ENCODE measurements at regions not wholly inside any gene's neighbourhood (a gene's known extent, or its start where the extent isn't known, plus 50 kb on each side); places are given as distances from the start of the nearest gene placed in this dataset.

DNA sequence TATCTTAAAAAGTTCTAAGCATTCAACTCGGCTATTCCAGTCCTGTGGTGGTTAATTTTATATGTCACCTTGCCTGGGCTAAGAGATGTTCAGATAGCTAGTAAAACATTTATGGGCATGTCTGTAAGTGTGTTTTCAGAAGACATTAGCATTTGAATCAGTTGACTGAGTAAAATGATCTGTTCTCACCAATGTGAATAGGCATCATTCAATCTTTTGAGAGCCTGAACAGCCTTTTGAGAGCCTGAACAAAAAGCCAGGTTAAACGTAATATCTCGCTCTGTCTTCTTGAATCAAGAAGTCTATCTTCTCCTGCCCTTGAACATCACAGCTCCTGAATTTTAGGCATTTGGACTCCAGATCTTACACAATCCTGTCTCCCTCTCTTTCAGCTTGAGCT lies 1266.1 kb downstream of the LRFN5 start:
- DNase-seq (ENCODE audit: extremely low read depth in 1 of 2, low read depth in 1 of 2): no peak

DNA sequence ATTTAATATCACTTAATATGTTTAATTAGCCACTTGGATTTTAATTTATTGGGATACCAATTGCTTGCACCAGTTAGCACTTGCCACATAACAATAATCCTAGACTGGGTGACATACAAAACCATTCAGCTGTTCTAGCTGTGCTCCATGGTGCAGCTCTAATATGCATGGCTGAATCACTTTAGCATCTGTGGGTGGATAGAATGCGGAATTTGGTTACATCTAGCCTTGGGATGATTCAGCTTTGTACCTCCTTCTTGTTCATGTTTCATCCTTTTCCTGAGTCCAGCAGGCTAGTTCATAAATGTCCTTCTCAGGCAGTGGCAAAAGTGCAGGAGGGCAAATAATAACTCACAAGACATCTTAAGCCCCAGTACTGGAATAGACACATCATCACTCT lies 1263.0 kb downstream of the LRFN5 start:
- DNase-seq (ENCODE audit: extremely low read depth in 1 of 2, low read depth in 1 of 2): no peak

- no peak for DNase-seq (ENCODE audit: extremely low read depth in 1 of 2, low read depth in 1 of 2)
Measured at GRCh38 chr14:42862114-42862513, 1255.4 kb downstream of the LRFN5 start.

GRCh38 chr14:42860371-42860770 lies 1253.7 kb downstream of the LRFN5 start:
- DNase-seq (ENCODE audit: extremely low read depth in 1 of 2, low read depth in 1 of 2): no peak

DNA sequence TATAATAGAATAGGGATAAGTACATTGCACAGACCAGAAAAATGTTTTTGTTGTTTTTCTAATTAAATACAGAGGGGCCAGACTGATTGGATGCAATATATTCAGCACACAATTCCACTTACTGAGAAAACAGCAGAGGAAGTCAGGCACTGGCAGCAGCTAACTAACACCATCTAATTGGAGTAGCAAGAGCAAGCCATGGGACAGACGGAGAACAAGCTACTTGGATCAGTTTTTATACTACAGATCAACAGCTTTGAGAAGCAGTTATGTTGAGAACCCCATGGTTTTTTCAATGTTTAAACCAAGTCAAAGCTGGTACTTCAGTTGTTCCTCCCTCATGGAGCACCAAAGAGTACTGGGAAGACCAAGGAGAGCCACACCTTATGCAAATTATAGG lies 1249.4 kb downstream of the LRFN5 start:
- DNase-seq (ENCODE audit: extremely low read depth in 1 of 2, low read depth in 1 of 2): no peak

DNA sequence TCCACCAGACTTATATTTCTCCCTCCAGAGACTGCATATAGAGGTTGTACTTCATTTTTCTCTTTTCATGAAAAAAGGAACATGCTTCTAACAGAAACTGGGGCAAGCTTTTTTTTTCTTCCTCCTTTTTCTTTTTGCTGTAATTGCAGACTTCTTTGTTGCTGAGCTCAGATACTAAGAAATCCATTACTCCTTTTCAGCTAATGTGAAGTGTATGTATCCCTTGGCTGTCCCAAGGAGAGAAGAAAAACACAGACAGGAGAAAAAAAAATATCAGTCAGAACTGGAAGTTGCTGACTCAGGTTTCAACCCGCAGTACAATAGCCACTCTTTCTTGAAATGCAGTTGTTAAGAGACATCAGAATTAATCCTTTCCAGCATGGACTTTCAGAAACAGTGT lies 1248.4 kb downstream of the LRFN5 start:
- no peak for DNase-seq (ENCODE audit: extremely low read depth in 1 of 2, low read depth in 1 of 2)

GRCh38 chr14:42854061-42854460 lies 1247.4 kb downstream of the LRFN5 start:
- no peak for DNase-seq (ENCODE audit: extremely low read depth in 1 of 2, low read depth in 1 of 2)

DNA sequence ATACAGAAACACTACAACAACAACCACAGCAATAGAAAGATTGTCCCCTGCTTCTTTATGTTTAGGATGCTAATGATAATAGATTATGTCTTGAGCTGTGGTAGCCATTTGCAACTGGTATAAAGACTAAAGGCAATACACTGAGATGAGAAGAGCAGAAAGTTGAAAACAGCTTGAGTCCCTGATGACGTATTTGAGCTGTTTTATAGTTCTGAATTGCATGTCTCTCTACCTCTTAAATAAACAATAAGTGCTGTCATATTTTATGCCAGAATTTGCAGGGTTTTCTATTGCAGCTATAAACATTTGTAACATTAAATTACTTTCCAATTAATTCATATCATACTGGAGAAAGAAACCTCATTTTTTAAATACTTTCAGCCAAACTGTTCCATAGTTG lies 1242.0 kb downstream of the LRFN5 start:
- no peak for DNase-seq (ENCODE audit: extremely low read depth in 1 of 2, low read depth in 1 of 2)

GRCh38 chr14:42814817-42815216 lies 1208.1 kb downstream of the LRFN5 start:
- no peak for DNase-seq (ENCODE audit: extremely low read depth in 1 of 2, low read depth in 1 of 2)

DNA sequence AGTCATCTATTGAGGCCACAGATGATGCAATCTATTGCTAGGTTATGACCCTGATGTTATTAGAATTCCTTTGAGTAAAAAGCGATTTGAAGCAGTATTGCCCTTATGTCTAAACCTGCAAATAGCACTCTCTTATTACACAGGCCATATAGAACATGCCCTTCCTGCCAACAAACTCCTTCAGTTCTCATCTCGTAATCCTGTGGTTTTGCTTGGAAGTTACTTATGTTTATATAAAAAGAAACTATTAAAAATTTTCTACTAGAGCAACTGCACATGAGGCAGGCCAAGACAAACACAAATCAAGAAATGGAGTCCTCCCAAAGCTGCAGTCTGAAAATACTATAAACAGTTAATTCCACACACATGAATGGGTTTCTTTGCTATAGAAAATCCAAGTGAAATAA lies 1200.2 kb downstream of the LRFN5 start:
- DNase-seq (ENCODE audit: extremely low read depth in 1 of 2, low read depth in 1 of 2): no peak

- no peak for DNase-seq (ENCODE audit: extremely low read depth in 1 of 2, low read depth in 1 of 2)
Measured at GRCh38 chr14:42804141-42804540, 1197.5 kb downstream of the LRFN5 start.

- DNase-seq (ENCODE audit: extremely low read depth in 1 of 2, low read depth in 1 of 2): no peak
Measured at GRCh38 chr14:42802346-42802745, 1195.7 kb downstream of the LRFN5 start.

GRCh38 chr14:42792166-42792565 lies 1185.5 kb downstream of the LRFN5 start:
- no peak for DNase-seq (ENCODE audit: extremely low read depth in 1 of 2, low read depth in 1 of 2)

DNA sequence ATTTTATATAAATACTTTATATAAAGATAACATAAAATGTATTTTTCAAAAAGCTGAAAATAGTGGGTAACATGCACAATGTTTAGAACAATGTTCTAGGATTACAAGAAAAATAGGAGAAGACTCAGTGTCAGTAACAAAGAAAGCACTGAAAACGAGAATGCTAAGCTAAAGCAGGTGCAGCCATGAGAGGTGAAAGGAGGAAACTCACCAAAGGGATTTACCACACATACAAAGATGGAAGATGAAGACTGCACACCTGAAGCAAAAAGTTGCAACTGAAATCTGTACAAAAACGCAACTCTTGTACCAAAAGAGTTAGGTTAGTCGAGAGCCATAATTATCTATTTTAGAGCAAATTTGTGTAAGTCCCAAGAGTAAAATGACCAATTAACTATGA lies 1176.1 kb downstream of the LRFN5 start:
- DNase-seq (ENCODE audit: extremely low read depth in 1 of 2, low read depth in 1 of 2): no peak

DNA sequence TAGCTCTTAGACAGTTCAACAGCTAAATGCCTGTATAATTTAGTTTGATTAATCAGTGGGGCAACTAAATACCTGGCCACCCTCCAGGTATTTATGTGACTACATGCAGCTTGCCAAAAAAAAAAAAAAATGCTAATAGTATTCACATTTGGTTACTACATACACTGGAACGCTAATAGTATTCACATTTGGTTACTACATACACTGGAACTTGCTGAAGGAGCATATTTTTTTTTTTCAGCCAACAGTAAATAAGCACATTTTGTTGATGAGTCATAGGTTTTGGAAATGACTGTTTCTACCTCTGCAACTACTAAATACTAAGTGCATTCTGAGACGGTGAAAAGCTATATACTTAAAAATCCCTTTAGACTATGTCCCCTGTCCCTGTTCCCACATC lies 1172.3 kb downstream of the LRFN5 start:
- DNase-seq (ENCODE audit: extremely low read depth in 1 of 2, low read depth in 1 of 2): no peak

GRCh38 chr14:42750771-42751170 lies 1144.1 kb downstream of the LRFN5 start:
- no peak for DNase-seq (ENCODE audit: extremely low read depth in 1 of 2, low read depth in 1 of 2)

- DNase-seq (ENCODE audit: extremely low read depth in 1 of 2, low read depth in 1 of 2): no peak
Measured at GRCh38 chr14:42742084-42742483, 1135.4 kb downstream of the LRFN5 start.

GRCh38 chr14:42736408-42736807 lies 1129.7 kb downstream of the LRFN5 start:
- no peak for DNase-seq (ENCODE audit: extremely low read depth in 1 of 2, low read depth in 1 of 2)

- DNase-seq (ENCODE audit: extremely low read depth in 1 of 2, low read depth in 1 of 2): no peak
Measured at GRCh38 chr14:42734041-42734440, 1127.4 kb downstream of the LRFN5 start.

DNA sequence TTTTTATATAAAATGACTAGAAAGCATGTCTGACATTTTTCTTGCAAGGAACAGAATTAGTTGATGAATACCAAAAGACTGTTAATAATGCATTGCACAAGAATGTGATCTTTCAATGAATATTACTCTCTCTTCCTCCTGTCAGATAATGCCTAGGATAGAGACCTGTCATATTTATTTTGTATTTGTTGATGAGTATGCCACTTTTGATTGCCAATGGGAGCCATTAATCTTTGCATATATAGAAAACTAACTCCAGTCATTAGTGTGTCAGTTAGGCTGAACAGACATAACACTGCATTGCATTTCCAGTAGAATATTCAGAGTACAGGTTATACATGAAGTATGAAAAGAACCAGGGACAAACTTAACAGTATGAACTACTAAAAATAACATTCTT lies 1125.3 kb downstream of the LRFN5 start:
- no peak for DNase-seq (ENCODE audit: extremely low read depth in 1 of 2, low read depth in 1 of 2)

GRCh38 chr14:42731480-42731879 lies 1124.8 kb downstream of the LRFN5 start:
- no peak for DNase-seq (ENCODE audit: extremely low read depth in 1 of 2, low read depth in 1 of 2)

GRCh38 chr14:42729681-42730080 lies 1123.0 kb downstream of the LRFN5 start:
- no peak for DNase-seq (ENCODE audit: extremely low read depth in 1 of 2, low read depth in 1 of 2)

DNA sequence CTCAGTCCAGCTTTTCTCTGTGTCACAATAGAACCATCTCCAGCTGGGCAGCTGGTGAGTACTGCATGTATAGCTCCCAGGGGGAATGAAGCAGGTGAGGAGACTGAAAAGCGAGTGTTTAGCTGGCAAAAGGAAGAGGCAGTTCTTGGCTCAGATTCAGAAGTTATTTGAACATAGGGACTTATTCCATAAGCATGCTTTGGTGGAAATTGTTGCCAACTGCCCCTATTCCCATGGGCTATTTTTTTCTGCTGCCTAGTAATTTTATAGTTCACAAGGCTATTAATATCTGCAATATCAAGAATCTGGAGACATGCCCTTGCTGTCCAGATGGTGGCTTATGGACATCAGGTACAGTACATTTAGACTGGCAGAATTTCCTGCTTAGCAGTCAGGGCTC lies 1112.7 kb downstream of the LRFN5 start:
- no peak for DNase-seq (ENCODE audit: extremely low read depth in 1 of 2, low read depth in 1 of 2)

DNA sequence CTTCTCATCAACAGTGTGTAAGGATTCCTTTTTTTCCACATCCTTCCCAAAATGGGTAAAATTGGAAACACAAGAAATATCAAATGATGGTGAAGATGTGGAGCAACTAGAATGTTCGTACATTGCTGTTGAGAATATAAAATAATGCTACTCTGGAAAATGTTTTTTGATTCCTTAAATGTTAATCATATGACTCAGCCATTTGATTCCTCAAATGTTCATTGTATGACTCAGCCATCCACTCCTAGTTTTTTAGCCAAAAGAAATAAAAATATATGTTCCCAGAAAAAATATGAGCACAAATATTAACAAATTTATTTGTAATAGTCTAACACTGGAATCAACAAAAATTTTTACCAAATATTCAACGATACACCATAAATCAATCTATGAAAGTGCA lies 1108.6 kb downstream of the LRFN5 start:
- DNase-seq (ENCODE audit: extremely low read depth in 1 of 2, low read depth in 1 of 2): no peak
